Neural cell (in vitro differentiated cells): ENCODE measurements at regions not wholly inside any gene's neighbourhood (a gene's known extent, or its start where the extent isn't known, plus 50 kb on each side); places are given as distances from the start of the nearest gene placed in this dataset.

Experiments used
- H2AFZ ChIP-seq: fragments of 200-600, 300-800 bp; sonication (generic), shearing (Covaris generic); 2 replicates; pipeline ENCODE4 v1.6.0; 2014; ENCODE audit warnings: low read depth, mild to moderate bottlenecking, antibody characterized with exemption, low read length, moderate library complexity
- H3F3A ChIP-seq: fragments of 200-600 bp; shearing (Covaris generic); 2 replicates; pipeline ENCODE4 v1.6.1; 2016; ENCODE audit warnings: mild to moderate bottlenecking, moderate library complexity, mixed read lengths, antibody characterized with exemption, low read length; ENCODE audit not compliant: insufficient read depth, poor library complexity, severe bottlenecking
- H3K27ac ChIP-seq: fragments of 200-600, 300-800 bp; sonication (generic), shearing (Covaris generic); 2 replicates; pipeline ENCODE4 v1.5.1; 2014; ENCODE audit warnings: mild to moderate bottlenecking, low read length, moderate library complexity
- H3K27me3 ChIP-seq: fragments of 300-800, 200-600 bp; sonication (generic), shearing (Covaris generic); 2 replicates; pipeline ENCODE4 v1.6.0; 2014; ENCODE audit warnings: mild to moderate bottlenecking, low read depth, low read length, moderate library complexity; ENCODE audit not compliant: insufficient read depth
- H3K36me3 ChIP-seq: fragments of 300-800, 200-600 bp; sonication (generic), shearing (Covaris generic); 2 replicates; pipeline ENCODE4 v1.5.1; 2014; ENCODE audit warnings: mild to moderate bottlenecking, antibody characterized with exemption, low read length, moderate library complexity; ENCODE audit not compliant: insufficient read depth
- H3K4me2 ChIP-seq: fragments of 300-800, 200-600 bp; sonication (generic), shearing (Covaris generic); 2 replicates; pipeline ENCODE4 v1.6.0; 2014; ENCODE audit warnings: mild to moderate bottlenecking, low read length
- H3K4me3 ChIP-seq: fragments of 300-800, 200-600 bp; sonication (generic), shearing (Covaris generic); 2 replicates; pipeline ENCODE4 v1.5.1; 2014; ENCODE audit warnings: mild to moderate bottlenecking, low read length, moderate library complexity
- H3K79me2 ChIP-seq: fragments of 200-600 bp; shearing (Covaris generic); replicated peaks from 2 replicates; pipeline ENCODE4 v1.6.0; 2014; ENCODE audit warnings: mild to moderate bottlenecking, low read length, moderate library complexity; ENCODE audit not compliant: insufficient read depth
- H3K9ac ChIP-seq: fragments of 300-800, 200-600 bp; sonication (generic), shearing (Covaris generic); 2 replicates; pipeline ENCODE4 v1.6.1; 2016; ENCODE audit warnings: mild to moderate bottlenecking, low read length, mixed read lengths
- H3K9me2 ChIP-seq: fragments of 200-600 bp; shearing (Covaris generic); 2 replicates; pipeline ENCODE4 v1.6.1; 2016; ENCODE audit warnings: mild to moderate bottlenecking, low read length, mixed read lengths; ENCODE audit not compliant: insufficient read depth
- H3K9me3 ChIP-seq: fragments of 200-600, 300-800 bp; sonication (generic), shearing (Covaris generic); 2 replicates; pipeline ENCODE4 v1.6.1; 2016; ENCODE audit warnings: mild to moderate bottlenecking, mixed run types, low read length, moderate library complexity, mixed read lengths
- H4K20me1 ChIP-seq: fragments of 200-600 bp; shearing (Covaris generic); 2 replicates; pipeline ENCODE4 v1.6.1; 2016; ENCODE audit warnings: mild to moderate bottlenecking, mixed run types; ENCODE audit not compliant: insufficient read depth
- CTCF ChIP-seq: fragments of 450-650 bp; IDR thresholded peaks from 2 replicates; pipeline ENCODE4 v1.5.1; 2014; ENCODE audit warnings: antibody characterized with exemption, mild to moderate bottlenecking, moderate library complexity; ENCODE audit not compliant: poor library complexity, severe bottlenecking
- EP300 ChIP-seq: fragments of 450-650 bp; conservative IDR thresholded peaks from 2 replicates; pipeline ENCODE4 v1.6.1; 2014; ENCODE audit warnings: antibody characterized with exemption, mild to moderate bottlenecking, moderate library complexity; ENCODE audit not compliant: poor library complexity, severe bottlenecking
- EZH2 ChIP-seq: fragments of 200-600, 300-800 bp; shearing (Covaris generic), sonication (generic); IDR thresholded peaks from 2 replicates; pipeline ENCODE4 v1.6.1; 2014; ENCODE audit warnings: antibody characterized with exemption, low read length, borderline replicate concordance, mild to moderate bottlenecking; ENCODE audit not compliant: insufficient read depth, poor library complexity, severe bottlenecking
- MXI1 ChIP-seq: fragments of 450-650 bp; conservative IDR thresholded peaks from 2 replicates; pipeline ENCODE4 v1.6.1; 2014; ENCODE audit warnings: antibody characterized with exemption, mild to moderate bottlenecking; ENCODE audit not compliant: poor library complexity, severe bottlenecking
- POLR2AphosphoS5 ChIP-seq: IDR thresholded peaks from 2 replicates; pipeline ENCODE4 v1.6.1; 2012
- RAD21 ChIP-seq: fragments of 450-650 bp; conservative IDR thresholded peaks from 2 replicates; pipeline ENCODE4 v1.6.1; 2014; ENCODE audit warnings: antibody characterized with exemption, mild to moderate bottlenecking, moderate library complexity
- REST ChIP-seq: IDR thresholded peaks from 2 replicates; pipeline ENCODE4 v1.6.1; 2012; ENCODE audit warnings: borderline replicate concordance
- SMC3 ChIP-seq: fragments of 450-650 bp; conservative IDR thresholded peaks from 2 replicates; pipeline ENCODE4 v1.6.1; 2014; ENCODE audit warnings: antibody characterized with exemption, mild to moderate bottlenecking, moderate library complexity; ENCODE audit not compliant: poor library complexity
- TAF1 ChIP-seq: IDR thresholded peaks from 2 replicates; pipeline ENCODE4 v1.6.1; 2012; ENCODE audit warnings: low read depth

- Histone ChIP-seq H3K9ac (no peak overlapping the region), H3K79me2 (no peaks in the 10 kb centered on the region), H3F3A (no peaks in the 10 kb centered on the region), H3K9me2 (no peaks in the 10 kb centered on the region), H3K27ac (no peak overlapping the region), H4K20me1 (no peaks in the 10 kb centered on the region), H3K36me3 (no peaks in the 10 kb centered on the region), H3K4me2 (no peak overlapping the region), H3K27me3 (no peaks in the 10 kb centered on the region), H2AFZ (no peak overlapping the region), H3K4me3 (no peak overlapping the region), H3K9me3 (no peaks in the 10 kb centered on the region)
- no peak for TF ChIP-seq EZH2
- TF ChIP-seq TAF1 = no peak
- no peak for TF ChIP-seq SMC3
- no peak for TF ChIP-seq CTCF
- no peak for TF ChIP-seq POLR2AphosphoS5
- no peak for TF ChIP-seq RAD21
- TF ChIP-seq EP300 = no peak
- no peak for TF ChIP-seq REST
- TF ChIP-seq MXI1 = no peak
Observed at GRCh38 chr3:31179768-31180167, 285.3 kb upstream of the GADL1 start.

GRCh38 chr3:31180274-31180673 lies 285.8 kb upstream of the GADL1 start:
- no peaks in the 10 kb centered on the region for H3K36me3 ChIP-seq
- H3K4me2 ChIP-seq = no peak overlapping the region
- H2AFZ ChIP-seq = no peak overlapping the region
- H3K27me3 ChIP-seq = no peaks in the 10 kb centered on the region
- H3K79me2 ChIP-seq = no peaks in the 10 kb centered on the region
- TF ChIP-seq CTCF = no peak
- TF ChIP-seq POLR2AphosphoS5 = no peak
- no peak for TF ChIP-seq MXI1
- no peak for TF ChIP-seq EP300
- TF ChIP-seq EZH2 = no peak
- TF ChIP-seq REST = no peak
- no peak for TF ChIP-seq TAF1
- H4K20me1 ChIP-seq = no peaks in the 10 kb centered on the region
- H3K27ac ChIP-seq = no peak overlapping the region
- no peaks in the 10 kb centered on the region for H3F3A ChIP-seq
- no peaks in the 10 kb centered on the region for H3K9me2 ChIP-seq
- H3K4me3 ChIP-seq = no peak overlapping the region
- no peaks in the 10 kb centered on the region for H3K9me3 ChIP-seq
- no peak overlapping the region for H3K9ac ChIP-seq
